ENCODE measurements at regions not wholly inside any gene's neighbourhood (a gene's known extent, or its start where the extent isn't known, plus 50 kb on each side); places are given as distances from the start of the nearest gene placed in this dataset.

DNA sequence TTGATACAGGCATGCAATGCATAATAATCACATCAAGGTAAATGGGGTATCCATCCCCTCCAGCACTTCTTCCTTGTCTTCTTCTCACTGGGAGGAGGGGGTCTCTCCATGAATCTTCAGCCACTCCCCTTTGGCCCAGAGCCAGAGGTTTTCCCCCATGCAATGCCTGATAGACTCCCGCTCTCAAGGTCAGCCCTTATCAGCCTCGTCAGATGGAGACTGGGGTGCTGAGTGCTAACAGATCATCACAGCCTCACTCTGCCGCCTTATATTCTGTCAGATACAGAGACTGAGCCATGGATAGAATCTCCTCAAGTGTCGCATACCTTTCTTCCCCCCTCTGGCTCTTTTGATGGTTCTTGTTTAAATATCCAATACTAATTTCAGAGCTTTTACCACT lies 503.1 kb downstream of the AACS start:
- ChIA-PET RAD21 (ENCODE audit: unreplicated experiment) (no interaction called here), CTCF (no interaction called here), POLR2A (no interaction called here), SMC1A (ENCODE audit: uncharacterized antibody, unreplicated experiment) (interaction anchor here (1.4 to 2.2 kb wide), 2 partner anchors 8 to 15 kb away, joined by 4 to 5 read pairs; no protein-coding TSS in a partner anchor)
- no peak overlapping the region for H2AFZ ChIP-seq (ENCODE audit: control insufficient read depth, low read depth, low read length)
- no peaks in the 10 kb centered on the region for H3K36me3 ChIP-seq (ENCODE audit: control insufficient read depth in 2 of 2, insufficient read depth in 2 of 2, low read length in 1 of 2)
- H3K4me3 ChIP-seq = no peak overlapping the region
- intact Hi-C loops (cut with micrococcal nuclease; ENCODE audit: unreplicated experiment) = no loop called here
- H3K27me3 ChIP-seq (replicated peaks in 1 of 2; ENCODE audit: control insufficient read depth in 2 of 2, insufficient read depth in 2 of 2, low read length in 1 of 2) = no peaks in the 10 kb centered on the region
- H3K9me3 ChIP-seq (replicated peaks; ENCODE audit: control insufficient read depth, insufficient read depth, low read length) = no peaks in the 10 kb centered on the region
- no peak overlapping the region for H3K9ac ChIP-seq (ENCODE audit: control insufficient read depth, insufficient read depth, low read length)
- no TSS peak for BruUV-seq (replicated peaks)
- no peaks in the 10 kb centered on the region for H3K4me1 ChIP-seq (ENCODE audit: control insufficient read depth, insufficient read depth, low read length)
- no peak for DNase-seq (ENCODE audit: low read depth, low spot score)
- in situ Hi-C loops (cut with MboI) = no loop called here
- no peaks in the 10 kb centered on the region for H4K20me1 ChIP-seq (ENCODE audit: control insufficient read depth, insufficient read depth)
- no peak overlapping the region for H3K27ac ChIP-seq (ENCODE audit: control insufficient read depth, insufficient read depth)
- no peaks in the 10 kb centered on the region for H3K79me2 ChIP-seq (ENCODE audit: control insufficient read depth, insufficient read depth, low read length)
- WGBS (ENCODE audit: insufficient coverage, insufficient replicate concordance, low lambda C conversion rate, missing lambda C conversion rate) = 27% methylated on average over 4 of the region's 4 CpGs
- no peak overlapping the region for H3K4me2 ChIP-seq (ENCODE audit: control insufficient read depth, insufficient read depth)
- FAIRE-seq = no peak
- no peak for ATAC-seq
- TF ChIP-seq NFYB (IDR thresholded peaks at IDR 0.05; ENCODE audit: insufficient read depth, low read depth, low read length) (no peak), CTCF (IDR thresholded peaks at IDR 0.05 in 2 of 3, conservative IDR thresholded peaks at IDR 0.05 in 1 of 3; ENCODE audit: control insufficient read depth in 2 of 3, extremely low read depth in 1 of 3, insufficient read depth in 1 of 3, low read depth in 3 of 3, low read length in 3 of 3) (no peak), NRF1 (conservative IDR thresholded peaks at IDR 0.05; ENCODE audit: low read depth, low read length) (no peak), RAD51 (IDR thresholded peaks at IDR 0.05) (no peak), EGR1 (IDR thresholded peaks at IDR 0.05; ENCODE audit: borderline replicate concordance in 1 of 2, low read depth in 2 of 2, low read length in 2 of 2) (no peak), CBX3 (IDR thresholded peaks at IDR 0.05; ENCODE audit: borderline replicate concordance, low read depth) (no peak), IKZF1 (conservative IDR thresholded peaks at IDR 0.05) (no peak), POLR2A (IDR thresholded peaks at IDR 0.05; ENCODE audit: low read depth, low read length) (no peak), WRNIP1 (IDR thresholded peaks at IDR 0.05; ENCODE audit: borderline replicate concordance, low read depth, low read length) (no peak), PRDM15 (CRISPR knock-in tag; IDR thresholded peaks at IDR 0.05) (no peak), BMI1 (IDR thresholded peaks at IDR 0.05; ENCODE audit: borderline replicate concordance) (no peak)
- TF ChIP-seq, protein P1, sequence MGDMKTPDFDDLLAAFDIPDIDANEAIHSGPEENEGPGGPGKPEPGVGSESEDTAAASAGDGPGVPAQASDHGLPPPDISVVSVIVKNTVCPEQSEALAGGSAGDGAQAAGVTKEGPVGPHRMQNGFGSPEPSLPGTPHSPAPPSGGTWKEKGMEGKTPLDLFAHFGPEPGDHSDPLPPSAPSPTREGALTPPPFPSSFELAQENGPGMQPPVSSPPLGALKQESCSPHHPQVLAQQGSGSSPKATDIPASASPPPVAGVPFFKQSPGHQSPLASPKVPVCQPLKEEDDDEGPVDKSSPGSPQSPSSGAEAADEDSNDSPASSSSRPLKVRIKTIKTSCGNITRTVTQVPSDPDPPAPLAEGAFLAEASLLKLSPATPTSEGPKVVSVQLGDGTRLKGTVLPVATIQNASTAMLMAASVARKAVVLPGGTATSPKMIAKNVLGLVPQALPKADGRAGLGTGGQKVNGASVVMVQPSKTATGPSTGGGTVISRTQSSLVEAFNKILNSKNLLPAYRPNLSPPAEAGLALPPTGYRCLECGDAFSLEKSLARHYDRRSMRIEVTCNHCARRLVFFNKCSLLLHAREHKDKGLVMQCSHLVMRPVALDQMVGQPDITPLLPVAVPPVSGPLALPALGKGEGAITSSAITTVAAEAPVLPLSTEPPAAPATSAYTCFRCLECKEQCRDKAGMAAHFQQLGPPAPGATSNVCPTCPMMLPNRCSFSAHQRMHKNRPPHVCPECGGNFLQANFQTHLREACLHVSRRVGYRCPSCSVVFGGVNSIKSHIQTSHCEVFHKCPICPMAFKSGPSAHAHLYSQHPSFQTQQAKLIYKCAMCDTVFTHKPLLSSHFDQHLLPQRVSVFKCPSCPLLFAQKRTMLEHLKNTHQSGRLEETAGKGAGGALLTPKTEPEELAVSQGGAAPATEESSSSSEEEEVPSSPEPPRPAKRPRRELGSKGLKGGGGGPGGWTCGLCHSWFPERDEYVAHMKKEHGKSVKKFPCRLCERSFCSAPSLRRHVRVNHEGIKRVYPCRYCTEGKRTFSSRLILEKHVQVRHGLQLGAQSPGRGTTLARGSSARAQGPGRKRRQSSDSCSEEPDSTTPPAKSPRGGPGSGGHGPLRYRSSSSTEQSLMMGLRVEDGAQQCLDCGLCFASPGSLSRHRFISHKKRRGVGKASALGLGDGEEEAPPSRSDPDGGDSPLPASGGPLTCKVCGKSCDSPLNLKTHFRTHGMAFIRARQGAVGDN (IDR thresholded peaks at IDR 0.05) = no peak
- TF ChIP-seq, protein P2, sequence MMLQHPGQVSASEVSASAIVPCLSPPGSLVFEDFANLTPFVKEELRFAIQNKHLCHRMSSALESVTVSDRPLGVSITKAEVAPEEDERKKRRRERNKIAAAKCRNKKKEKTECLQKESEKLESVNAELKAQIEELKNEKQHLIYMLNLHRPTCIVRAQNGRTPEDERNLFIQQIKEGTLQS (IDR thresholded peaks at IDR 0.05; ENCODE audit: borderline replicate concordance, extremely low read depth, low read depth, low read length) = no peak
- TF ChIP-seq, protein P3, sequence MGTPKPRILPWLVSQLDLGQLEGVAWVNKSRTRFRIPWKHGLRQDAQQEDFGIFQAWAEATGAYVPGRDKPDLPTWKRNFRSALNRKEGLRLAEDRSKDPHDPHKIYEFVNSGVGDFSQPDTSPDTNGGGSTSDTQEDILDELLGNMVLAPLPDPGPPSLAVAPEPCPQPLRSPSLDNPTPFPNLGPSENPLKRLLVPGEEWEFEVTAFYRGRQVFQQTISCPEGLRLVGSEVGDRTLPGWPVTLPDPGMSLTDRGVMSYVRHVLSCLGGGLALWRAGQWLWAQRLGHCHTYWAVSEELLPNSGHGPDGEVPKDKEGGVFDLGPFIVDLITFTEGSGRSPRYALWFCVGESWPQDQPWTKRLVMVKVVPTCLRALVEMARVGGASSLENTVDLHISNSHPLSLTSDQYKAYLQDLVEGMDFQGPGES (IDR thresholded peaks at IDR 0.05) = no peak
